Testis (tissue), 2 donors: ENCODE measurements at regions not wholly inside any gene's neighbourhood (a gene's known extent, or its start where the extent isn't known, plus 50 kb on each side); places are given as distances from the start of the nearest gene placed in this dataset.

Experiments
- CTCF ChIP-seq, 3 experiments: fragments of 450-650 bp in 2 of 3; fragments of 200-600 bp in 1 of 3; sonication (generic) in 1 of 3; IDR thresholded peaks; one replicate each; pipeline ENCODE4 v1.5.1; 2016 to 2019; ENCODE audit warnings: antibody characterized with exemption in 3 of 3, mild to moderate bottlenecking in 2 of 3, moderate library complexity in 1 of 3
- POLR2A ChIP-seq: fragments of 450-650 bp; IDR thresholded peaks from one replicate; pipeline ENCODE4 v1.6.1; 2017; ENCODE audit warnings: antibody characterized with exemption, mild to moderate bottlenecking, moderate library complexity

GRCh38 chr16:8080817-8081216 lies 509.5 kb downstream of the TMEM114 start:
- TF ChIP-seq POLR2A (no peak), CTCF (IDR thresholded peaks at IDR 0.05) (no peak)
